GM21447 (cell line): ENCODE measurements at regions not wholly inside any gene's neighbourhood (a gene's known extent, or its start where the extent isn't known, plus 50 kb on each side); places are given as distances from the start of the nearest gene placed in this dataset.

Experiments
- ATAC-seq: cut with Tn5 transposase; IDR thresholded peaks from one replicate; pipeline ENCODE4 v1.9.1; 2021; ENCODE audit not compliant: unreplicated experiment

GRCh38 chr6:26304797-26305640 lies 60.0 kb upstream of the BTN3A2 start:
- peak; percentile 39 for ATAC-seq

GRCh38 chr6:26305641-26305969 lies 59.4 kb upstream of the BTN3A2 start:
- ATAC-seq, result no peak

GRCh38 chr6:26306232-26306631 lies 58.8 kb upstream of the BTN3A2 start:
- ATAC-seq, result no peak

GRCh38 chr6:26307850-26308249 lies 57.1 kb upstream of the BTN3A2 start:
- ATAC-seq, result no peak

- peak; percentile 40 for ATAC-seq
Observed at GRCh38 chr6:26309731-26310142, 55.3 kb upstream of the BTN3A2 start.

GRCh38 chr6:26311012-26311384 lies 54.0 kb upstream of the BTN3A2 start:
- ATAC-seq, result no peak

- no peak for ATAC-seq
Observed at GRCh38 chr6:26311385-26312095, 53.5 kb upstream of the BTN3A2 start.

- no peak for ATAC-seq
Observed at GRCh38 chr6:26312096-26312463, 52.9 kb upstream of the BTN3A2 start.

GRCh38 chr6:26312501-26313397 lies 52.2 kb upstream of the BTN3A2 start:
- ATAC-seq, result peak; percentile 33
